ENCODE measurements at regions not wholly inside any gene's neighbourhood (a gene's known extent, or its start where the extent isn't known, plus 50 kb on each side); places are given as distances from the start of the nearest gene placed in this dataset.

DNA sequence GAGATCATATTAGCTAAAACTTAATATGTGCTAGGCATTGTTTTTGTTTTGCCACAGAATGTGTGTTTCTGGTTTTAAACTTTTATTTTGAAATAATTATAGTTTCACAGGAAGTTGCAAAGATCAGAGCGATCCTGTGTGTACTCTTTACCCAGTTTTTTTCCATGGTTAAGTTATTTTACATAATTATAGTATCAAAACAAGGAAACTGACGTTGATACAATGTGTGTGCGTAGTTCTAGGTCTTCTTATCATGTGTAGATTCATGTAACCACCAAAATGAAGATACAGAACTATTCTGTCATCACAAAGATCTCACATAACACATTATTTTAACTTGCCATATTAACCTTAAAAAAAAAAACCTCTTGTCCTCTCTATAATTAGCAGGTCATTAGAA is 69.2 kb downstream of the BLTP1 start:
- no peak for TF ChIP-seq POLR2A (IDR thresholded peaks at IDR 0.05)
- TF ChIP-seq, protein P1, sequence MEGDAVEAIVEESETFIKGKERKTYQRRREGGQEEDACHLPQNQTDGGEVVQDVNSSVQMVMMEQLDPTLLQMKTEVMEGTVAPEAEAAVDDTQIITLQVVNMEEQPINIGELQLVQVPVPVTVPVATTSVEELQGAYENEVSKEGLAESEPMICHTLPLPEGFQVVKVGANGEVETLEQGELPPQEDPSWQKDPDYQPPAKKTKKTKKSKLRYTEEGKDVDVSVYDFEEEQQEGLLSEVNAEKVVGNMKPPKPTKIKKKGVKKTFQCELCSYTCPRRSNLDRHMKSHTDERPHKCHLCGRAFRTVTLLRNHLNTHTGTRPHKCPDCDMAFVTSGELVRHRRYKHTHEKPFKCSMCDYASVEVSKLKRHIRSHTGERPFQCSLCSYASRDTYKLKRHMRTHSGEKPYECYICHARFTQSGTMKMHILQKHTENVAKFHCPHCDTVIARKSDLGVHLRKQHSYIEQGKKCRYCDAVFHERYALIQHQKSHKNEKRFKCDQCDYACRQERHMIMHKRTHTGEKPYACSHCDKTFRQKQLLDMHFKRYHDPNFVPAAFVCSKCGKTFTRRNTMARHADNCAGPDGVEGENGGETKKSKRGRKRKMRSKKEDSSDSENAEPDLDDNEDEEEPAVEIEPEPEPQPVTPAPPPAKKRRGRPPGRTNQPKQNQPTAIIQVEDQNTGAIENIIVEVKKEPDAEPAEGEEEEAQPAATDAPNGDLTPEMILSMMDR (IDR thresholded peaks at IDR 0.05): no peak

Measured in gastroesophageal sphincter (tissue), 3 donors.